ENCODE measurements at regions not wholly inside any gene's neighbourhood (a gene's known extent, or its start where the extent isn't known, plus 50 kb on each side); places are given as distances from the start of the nearest gene placed in this dataset.

- intact Hi-C loops (cut with DNase I), result no loop called here
- no peak overlapping the region for H3K27ac ChIP-seq
- WGBS, 2 donors, result 88% methylated on average over 5 of the region's 5 CpGs
- H3K4me3 ChIP-seq, result no peak overlapping the region
- DNase-seq, result no peak
- peaks cover 0 to 16% (median 0%) of the 10 kb centered on the region in 11 donors for H3K9me3 ChIP-seq
- ATAC-seq, result no peak
- TF ChIP-seq CTCF (IDR thresholded peaks at IDR 0.05), result no peak
- H3K27me3 ChIP-seq, result peaks cover 0 to 2% (median 0%) of the 10 kb centered on the region in 7 donors
- H3K4me1 ChIP-seq, result no peaks in the 10 kb centered on the region
- H3K36me3 ChIP-seq, result no peaks in the 10 kb centered on the region
Measured at GRCh38 chr17:71430281-71430680, 690.5 kb upstream of the SOX9 start.

GRCh38 chr17:71431146-71431545 is 689.7 kb upstream of the SOX9 start:
- no peak for DNase-seq
- intact Hi-C loops (cut with DNase I), result no loop called here
- TF ChIP-seq CTCF (IDR thresholded peaks at IDR 0.05), result no peak
- Histone ChIP-seq H3K4me3 (no peak overlapping the region), H3K27me3 (peaks cover 0 to 2% (median 0%) of the 10 kb centered on the region in 7 donors), H3K4me1 (no peaks in the 10 kb centered on the region), H3K27ac (no peak overlapping the region), H3K36me3 (no peaks in the 10 kb centered on the region), H3K9me3 (peaks cover 0 to 16% (median 0%) of the 10 kb centered on the region in 11 donors)
- no peak for ATAC-seq
- 61 to 72% methylated on average over 2 of the region's 2 CpGs for WGBS, 2 donors

- ATAC-seq (no peak), DNase-seq (no peak)
- WGBS, 2 donors, result 72 to 81% methylated on average over 2 of the region's 2 CpGs
- Histone ChIP-seq H3K9me3 (peaks cover 0 to 16% (median 0%) of the 10 kb centered on the region in 11 donors), H3K36me3 (no peaks in the 10 kb centered on the region), H3K27me3 (peaks cover 0 to 2% (median 0%) of the 10 kb centered on the region in 7 donors), H3K4me3 (no peak overlapping the region), H3K27ac (no peak overlapping the region), H3K4me1 (no peaks in the 10 kb centered on the region)
- TF ChIP-seq CTCF (IDR thresholded peaks at IDR 0.05), result no peak
- intact Hi-C loops (cut with DNase I), result no loop called here
Measured at GRCh38 chr17:71432378-71433315, 688.2 kb upstream of the SOX9 start.

- 96 to 100% methylated on average over 1 of the region's 1 CpG for WGBS, 2 donors
- intact Hi-C loops (cut with DNase I), result no loop called here
- H3K4me1 ChIP-seq, result no peaks in the 10 kb centered on the region
- no peak overlapping the region for H3K27ac ChIP-seq
- no peaks in the 10 kb centered on the region for H3K9me3 ChIP-seq
- no peak for DNase-seq
- H3K36me3 ChIP-seq, result no peaks in the 10 kb centered on the region
- no peak for TF ChIP-seq CTCF (IDR thresholded peaks at IDR 0.05)
- peaks cover 0 to 6% (median 0%) of the 10 kb centered on the region in 7 donors for H3K27me3 ChIP-seq
- H3K4me3 ChIP-seq, result no peak overlapping the region
- no peak for ATAC-seq
Measured at GRCh38 chr17:71434716-71435115, 686.1 kb upstream of the SOX9 start.
